GM12875 (cell line): ENCODE measurements at regions not wholly inside any gene's neighbourhood (a gene's known extent, or its start where the extent isn't known, plus 50 kb on each side); places are given as distances from the start of the nearest gene placed in this dataset.

Source experiments
- H3K4me3 ChIP-seq: one replicate; pipeline ENCODE4 v1.5.1; 2011; ENCODE audit warnings: low read depth, low read length, control low read depth
- CTCF ChIP-seq: IDR thresholded peaks from 2 replicates; pipeline ENCODE4 v1.5.1; 2011; ENCODE audit warnings: low read depth, mild to moderate bottlenecking, control low read depth, inconsistent platforms, low read length, moderate library complexity, borderline replicate concordance; ENCODE audit not compliant: insufficient read depth

GRCh38 chr16:76669288-76669687, 392.1 kb downstream of the CNTNAP4 start:
- no peak for TF ChIP-seq CTCF
- no peak overlapping the region for H3K4me3 ChIP-seq

- TF ChIP-seq CTCF, result no peak
- H3K4me3 ChIP-seq, result no peak overlapping the region
Measured at GRCh38 chr16:76670125-76670857, 393.1 kb downstream of the CNTNAP4 start.

- TF ChIP-seq CTCF, result no peak
- no peak overlapping the region for H3K4me3 ChIP-seq
Measured at GRCh38 chr16:76676356-76676755, 399.2 kb downstream of the CNTNAP4 start.

- H3K4me3 ChIP-seq, result no peak overlapping the region
- TF ChIP-seq CTCF, result no peak
Measured at GRCh38 chr16:76681296-76681695, 404.1 kb downstream of the CNTNAP4 start.

- H3K4me3 ChIP-seq, result no peak overlapping the region
- TF ChIP-seq CTCF, result no peak
Measured at GRCh38 chr16:76683051-76683450, 405.9 kb downstream of the CNTNAP4 start.

- TF ChIP-seq CTCF, result no peak
- no peak overlapping the region for H3K4me3 ChIP-seq
Measured at GRCh38 chr16:76696876-76697275, 419.7 kb downstream of the CNTNAP4 start.

GRCh38 chr16:76705892-76706291, 428.7 kb downstream of the CNTNAP4 start:
- no peak for TF ChIP-seq CTCF
- H3K4me3 ChIP-seq, result no peak overlapping the region
